NCI-H2107 treated with DMSO at 0.1 percent for 48 hours (cell line): ENCODE measurements at regions not wholly inside any gene's neighbourhood (a gene's known extent, or its start where the extent isn't known, plus 50 kb on each side); places are given as distances from the start of the nearest gene placed in this dataset.
"Not testable (repeated sequence)": the region's sequence is repeated elsewhere in the genome, so short reads cannot be mapped to it uniquely, and the experiment has no call there.

Experiments used
- DNase-seq: peaks from one replicate; lab custom pipeline; 2025; ENCODE audit not compliant: unreplicated experiment; lab: John Stamatoyannopoulos, UW

DNA sequence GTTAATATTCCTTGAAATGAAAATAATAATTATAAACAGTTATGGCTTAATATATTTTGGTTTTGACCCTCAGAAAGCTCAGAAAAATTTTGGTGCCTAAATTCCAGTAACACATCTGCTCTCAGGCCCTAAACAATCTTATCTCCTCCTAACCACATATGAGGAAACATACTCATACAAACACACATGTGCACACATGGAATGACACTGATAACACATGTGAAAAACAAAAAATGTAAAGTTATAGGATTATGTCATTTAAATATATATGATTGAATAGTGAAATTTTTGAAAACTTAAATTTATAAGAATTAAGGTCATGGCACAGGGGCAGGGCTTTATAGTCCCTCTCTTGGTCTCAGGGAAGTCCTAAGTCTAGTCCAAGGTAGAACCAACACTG, 127.2 kb upstream of the TRPC7 start:
- no peak for DNase-seq

DNA sequence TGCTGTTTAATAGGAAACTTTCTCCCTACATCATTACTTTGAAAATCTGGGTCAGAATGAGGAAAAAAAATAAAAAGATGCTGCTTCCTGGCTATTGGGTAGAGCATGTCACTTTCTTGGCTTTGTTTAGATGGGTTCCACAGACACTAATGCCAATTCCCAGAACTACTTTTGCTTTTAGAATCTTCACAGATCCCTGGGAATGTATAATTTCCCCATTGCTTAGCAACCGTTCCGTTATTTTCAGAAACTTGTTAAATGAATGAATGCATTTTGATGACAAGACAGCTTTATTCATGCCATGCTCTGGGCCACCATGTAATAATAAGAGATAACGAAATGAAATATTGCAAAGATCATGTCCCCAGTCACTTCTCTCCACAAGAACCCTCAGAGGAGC, 126.5 kb upstream of the TRPC7 start:
- DNase-seq: no peak

DNA sequence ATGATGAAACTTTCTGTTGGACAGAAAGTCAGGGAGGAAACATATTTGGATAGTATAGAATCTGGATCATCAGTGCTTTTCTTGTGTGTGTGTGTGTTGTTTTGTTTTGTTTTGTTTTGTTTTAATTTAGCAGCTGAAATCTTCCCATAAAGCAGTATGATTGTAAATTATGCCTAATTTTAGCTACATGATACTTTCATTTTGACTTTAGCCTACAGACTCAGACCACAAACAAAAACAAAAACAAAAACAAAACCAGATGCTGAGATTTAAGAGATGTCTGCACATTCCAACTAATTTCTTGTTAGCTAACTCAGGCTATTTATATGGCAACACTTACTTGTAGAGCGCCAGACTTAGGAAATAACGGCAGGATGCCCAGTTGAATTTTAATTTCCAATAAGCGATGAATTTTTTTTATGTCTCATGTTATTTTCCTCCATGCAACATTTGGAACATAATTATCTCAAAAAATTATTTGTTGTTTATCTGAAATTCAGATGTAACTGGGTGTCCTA, 119.5 kb upstream of the TRPC7 start:
- DNase-seq: no peak

DNA sequence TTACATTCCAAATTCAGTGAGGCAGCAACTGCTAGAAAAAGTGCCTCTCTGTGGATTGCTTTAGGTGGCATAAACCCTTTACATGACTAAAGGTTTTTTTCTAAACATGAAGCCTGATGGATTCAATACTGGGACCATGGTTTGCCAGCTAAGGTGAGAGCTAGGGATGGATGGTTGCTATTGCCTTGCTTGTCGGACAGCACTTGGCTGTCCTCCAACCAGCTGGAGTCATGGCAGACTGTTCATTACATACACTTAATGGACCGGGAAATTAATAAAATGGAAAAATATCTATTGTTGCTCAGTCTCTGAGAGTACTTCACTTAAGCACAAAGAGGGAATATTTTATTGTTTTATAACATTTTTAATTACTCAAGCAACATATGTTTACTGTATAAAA, 116.9 kb upstream of the TRPC7 start:
- DNase-seq: no peak

DNA sequence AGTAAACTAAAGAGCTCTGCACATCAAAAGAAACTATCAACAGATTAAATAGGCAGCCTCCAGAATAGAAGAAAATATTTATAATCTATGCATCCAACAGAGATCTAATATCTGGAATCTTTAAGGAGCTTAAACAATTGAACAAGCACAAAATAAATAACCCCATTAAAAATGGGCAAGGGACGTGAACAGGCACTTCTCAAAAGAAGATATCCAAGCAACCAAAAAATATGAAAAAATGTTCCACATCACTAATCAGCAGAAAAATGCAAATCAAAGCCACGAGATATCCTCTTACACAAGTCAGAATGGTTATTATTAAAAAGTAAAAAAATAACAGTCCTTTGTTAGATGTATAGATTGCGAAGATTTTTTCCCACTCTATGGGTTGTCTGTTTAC, 109.1 kb upstream of the TRPC7 start:
- no peak for DNase-seq

DNA sequence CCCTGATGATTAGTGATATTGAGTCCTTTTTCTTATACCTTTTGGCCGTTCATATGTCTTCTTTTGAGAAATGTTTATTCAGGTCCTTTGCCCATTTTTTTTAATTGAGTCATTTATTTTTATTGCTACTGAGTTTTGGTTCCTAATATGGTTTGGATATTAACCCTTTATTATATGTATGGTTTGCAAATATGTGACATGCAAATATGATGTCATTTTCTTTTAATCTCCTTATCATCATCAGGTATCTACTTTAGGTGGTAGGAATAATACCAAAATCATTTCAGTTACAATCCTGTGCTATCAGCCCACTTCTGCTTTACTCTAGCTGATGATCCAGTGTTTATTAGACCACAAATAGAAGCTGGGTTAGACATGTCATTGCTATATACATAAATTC, 102.3 kb upstream of the TRPC7 start:
- no peak for DNase-seq

DNA sequence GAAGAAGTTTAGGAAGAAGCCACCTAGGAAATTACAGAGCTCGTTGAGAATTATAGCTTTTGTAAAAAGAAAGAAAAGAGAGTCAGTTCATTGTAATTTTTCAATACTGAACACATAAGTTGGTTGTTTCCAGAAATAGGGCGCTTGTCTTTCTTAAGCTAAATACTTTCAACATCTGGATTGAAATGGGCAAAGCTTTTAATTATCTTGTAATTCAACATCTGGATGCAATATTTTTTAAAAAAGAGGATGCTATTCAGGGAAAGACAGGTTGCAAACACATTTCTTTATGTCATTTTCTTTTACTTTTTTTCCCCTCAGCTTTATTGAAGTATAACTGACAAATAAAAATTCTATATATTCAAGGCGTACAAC, 100.7 kb upstream of the TRPC7 start:
- no peak for DNase-seq

DNA sequence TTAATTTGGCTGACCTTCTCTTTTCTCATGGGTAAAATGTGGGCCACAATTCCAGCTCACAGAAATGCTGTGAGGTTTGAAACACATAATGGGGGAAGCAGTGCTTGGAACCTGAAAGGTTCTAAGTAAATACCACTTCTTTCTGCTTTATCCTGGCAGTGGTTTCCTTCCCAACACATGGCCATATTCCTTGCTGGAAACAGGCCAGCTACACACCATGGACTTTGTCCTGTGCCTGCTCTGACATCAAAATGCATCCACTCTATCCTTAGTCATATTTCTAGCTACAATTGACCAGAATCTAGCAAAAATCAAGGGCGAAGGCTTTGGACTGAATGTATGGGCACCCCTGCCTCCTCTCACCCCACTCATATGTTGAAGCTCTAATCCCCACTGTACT, 93.1 kb upstream of the TRPC7 start:
- DNase-seq: no peak

DNA sequence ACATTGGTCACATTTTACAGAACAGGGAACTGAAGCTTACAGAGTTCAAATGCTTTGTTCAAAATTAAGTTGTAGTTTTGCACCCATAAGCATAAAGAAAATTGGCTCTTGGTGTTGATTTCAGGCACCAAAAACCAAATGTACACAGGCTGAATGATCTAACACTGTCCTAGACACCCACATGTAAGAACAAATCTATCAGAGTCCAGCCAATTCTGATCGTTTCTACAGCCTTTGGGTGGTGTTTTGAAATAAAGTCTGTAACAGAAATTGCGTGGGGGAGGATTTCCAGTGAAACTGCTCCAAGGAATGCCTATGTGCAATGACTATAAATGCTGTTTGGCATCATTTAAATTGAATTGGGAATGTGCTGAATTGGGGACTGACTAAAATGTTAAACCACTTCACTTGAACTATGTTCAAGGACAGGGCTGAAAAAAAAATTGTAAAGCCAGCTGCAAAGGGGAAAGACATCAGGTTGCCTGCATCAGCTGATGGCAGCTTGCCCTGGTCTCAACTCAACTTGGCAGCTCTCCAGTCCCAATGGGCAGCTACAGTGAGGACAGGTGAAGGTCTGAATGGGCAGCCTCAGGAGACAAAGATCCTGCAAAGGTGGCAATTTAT, 92.2 kb upstream of the TRPC7 start:
- peak; percentile 3 for DNase-seq

DNA sequence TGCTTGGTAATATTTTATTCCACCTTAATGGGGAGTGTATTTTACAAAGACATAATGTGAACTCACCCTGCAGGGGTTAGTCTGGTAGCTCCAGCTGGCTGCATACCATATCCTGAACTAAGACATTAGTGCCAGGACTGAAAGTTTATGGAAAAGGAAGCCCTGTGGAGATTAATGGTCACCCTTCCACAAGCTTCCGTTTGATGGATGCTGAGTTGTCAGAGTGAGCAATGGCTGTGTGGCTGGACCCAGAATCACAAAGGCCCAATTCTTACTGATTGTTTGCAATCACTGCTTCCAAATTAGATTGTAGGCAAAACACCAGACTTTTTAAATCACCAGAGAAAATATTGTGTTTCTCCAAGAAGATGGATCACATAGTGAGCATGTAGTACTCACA, 90.1 kb upstream of the TRPC7 start:
- DNase-seq: no peak

DNA sequence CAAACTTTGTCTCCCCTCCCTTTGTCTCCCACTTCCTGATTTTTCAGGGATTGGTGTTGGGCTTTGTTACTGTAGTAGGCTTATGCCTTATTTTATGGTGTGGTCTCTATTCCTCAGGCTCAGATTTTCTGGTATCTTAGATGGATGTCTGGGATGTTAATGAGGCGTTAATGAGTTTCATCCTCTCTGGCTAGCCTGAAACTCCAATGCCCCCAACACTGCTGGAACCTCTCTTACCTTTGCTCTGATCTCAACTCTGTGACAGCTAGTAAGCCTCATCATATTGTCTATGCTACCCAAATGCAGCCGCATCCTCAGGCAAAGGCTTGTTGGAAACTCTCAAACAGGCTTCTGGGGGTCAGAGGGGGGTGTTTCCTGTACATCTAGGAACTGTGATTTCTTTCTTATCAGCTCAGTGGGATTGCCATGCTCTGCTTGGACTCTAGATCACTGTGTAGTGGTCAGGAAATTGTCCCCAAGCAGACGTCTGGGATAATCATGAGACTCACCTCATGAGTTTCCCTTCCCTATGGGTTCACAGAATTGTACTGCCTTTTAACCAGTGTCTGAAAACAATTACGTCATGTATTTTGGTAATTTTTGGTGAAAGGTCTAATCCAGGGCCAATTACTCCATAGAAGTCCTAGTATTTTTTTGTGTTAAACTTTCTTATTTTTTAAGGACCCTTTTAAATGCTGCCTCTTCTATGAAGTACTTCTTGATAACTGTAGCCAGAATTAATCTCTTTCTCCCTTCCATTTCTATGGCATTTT, 88.8 kb upstream of the TRPC7 start:
- DNase-seq: no peak

DNA sequence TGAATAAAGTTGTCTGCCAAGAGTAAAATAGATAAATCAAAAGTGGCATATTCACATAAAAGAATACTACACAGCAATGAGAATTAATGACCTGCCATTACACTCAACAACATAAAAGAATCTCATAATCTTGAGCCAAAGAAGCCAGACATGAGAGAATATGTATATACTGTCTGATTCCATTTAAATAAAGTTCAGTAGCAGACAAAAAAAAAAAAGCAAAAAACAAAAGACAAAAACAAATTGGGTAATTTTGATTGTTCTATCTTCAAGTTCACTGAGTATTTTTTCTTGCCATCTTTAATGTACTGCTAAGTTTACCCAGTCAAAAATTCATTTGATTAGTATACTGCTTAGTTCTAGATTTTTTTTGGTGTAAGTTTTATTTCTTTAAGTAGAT, 87.9 kb upstream of the TRPC7 start:
- no peak for DNase-seq

DNA sequence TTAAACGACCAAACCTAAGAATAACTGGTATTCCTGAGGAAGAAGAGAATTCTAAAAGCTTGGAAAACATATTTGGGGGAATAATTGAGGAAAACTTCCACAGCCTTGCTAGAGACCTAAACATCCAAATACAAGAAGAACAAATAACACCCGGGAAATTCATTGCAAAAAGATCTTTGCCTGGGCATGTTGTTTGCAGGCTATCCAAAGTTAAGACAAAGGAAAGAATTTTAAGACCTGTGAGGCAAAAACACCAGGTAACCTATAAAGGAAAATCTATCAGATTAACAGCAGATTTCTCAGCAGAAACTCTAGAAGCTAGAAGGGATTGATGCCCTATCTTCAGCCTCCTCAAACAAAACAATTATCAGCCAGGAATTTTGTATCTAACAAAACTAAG, 82.2 kb upstream of the TRPC7 start:
- DNase-seq: not testable (repeated sequence)

DNA sequence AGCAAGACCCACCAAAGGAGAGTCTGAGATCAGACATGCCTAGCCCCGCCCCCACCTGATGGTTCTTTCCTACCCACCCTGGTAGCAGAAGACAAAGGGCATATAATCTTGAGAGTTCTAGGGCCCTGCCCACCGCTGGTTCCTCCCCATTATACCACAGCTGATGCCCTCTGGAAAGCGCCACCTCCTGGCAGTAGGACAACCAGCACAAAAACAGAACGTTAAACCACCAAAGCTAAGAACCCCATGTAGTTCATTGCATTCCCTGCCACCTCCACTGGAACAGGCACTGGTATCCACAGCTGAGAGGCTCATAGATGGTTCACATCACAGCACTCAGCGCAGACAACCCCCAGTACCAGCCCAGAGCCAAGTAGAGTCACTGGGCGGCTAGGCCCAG, 81.2 kb upstream of the TRPC7 start:
- DNase-seq: no peak

DNA sequence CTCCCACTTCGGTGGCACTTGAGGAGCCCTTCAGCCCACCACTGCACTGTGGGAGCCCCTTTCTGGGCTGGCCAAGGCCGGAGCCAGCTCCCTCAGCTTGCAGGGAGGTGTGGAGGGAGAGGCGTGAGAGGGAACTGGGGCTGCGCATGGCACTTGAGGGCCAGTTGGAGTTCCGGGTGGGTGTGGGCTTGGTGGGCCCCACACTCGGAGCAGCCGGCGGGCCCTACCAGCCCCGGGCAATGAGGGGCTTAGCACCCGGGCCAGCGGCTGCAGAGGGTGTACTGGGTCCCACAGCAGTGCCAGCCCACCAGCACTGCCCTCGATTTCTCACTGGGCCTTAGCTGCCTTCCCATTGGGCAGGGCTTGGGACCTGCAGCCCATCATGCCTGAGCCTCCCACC, 78.8 kb upstream of the TRPC7 start:
- DNase-seq: not testable (repeated sequence)

DNA sequence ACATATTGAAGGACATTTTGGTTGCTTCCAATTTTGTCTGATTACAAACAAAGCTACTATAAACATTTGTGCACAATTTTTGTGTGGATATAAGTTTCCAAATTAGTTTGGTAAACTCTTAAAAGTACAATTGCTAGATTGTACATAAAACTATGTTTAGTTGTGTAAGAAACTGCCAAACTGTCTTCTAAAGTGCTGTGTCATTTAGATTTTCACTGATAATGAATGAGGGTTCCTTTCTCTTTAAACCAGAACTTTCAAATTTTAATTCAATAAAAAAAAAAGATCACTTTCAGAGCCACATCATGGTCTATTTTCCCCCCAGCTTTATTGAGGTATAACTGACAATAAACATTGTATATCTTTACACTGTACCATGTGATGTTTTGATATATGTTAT, 74.0 kb upstream of the TRPC7 start:
- DNase-seq: no peak

DNA sequence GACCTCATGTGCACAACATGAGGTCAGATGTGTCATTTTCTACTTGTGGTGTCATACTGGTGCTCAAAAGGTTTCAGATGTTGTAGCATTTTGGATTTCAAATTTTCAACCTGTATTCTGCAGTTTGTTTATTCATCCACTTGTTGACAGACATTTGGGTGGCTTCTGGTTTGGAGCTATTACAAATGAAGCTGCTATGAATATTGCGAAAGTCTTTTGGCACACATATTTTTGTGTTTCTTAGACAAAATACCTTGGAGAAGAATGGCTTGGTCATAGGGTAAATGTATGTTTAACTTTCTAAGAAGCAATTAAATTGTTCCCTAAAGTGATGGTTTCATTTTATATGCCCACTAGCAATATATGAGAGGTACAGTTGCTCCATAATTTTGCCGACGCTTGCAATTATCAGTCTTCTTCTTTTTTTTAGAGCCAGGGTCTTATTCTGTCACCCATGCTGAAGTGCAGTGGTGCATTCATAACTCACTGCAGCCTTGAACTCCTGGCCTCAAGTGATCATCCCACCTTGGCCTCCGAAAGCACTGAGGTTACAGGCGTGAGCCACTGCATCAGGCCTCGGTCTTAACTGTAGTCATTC, 70.7 kb upstream of the TRPC7 start:
- no peak for DNase-seq

DNA sequence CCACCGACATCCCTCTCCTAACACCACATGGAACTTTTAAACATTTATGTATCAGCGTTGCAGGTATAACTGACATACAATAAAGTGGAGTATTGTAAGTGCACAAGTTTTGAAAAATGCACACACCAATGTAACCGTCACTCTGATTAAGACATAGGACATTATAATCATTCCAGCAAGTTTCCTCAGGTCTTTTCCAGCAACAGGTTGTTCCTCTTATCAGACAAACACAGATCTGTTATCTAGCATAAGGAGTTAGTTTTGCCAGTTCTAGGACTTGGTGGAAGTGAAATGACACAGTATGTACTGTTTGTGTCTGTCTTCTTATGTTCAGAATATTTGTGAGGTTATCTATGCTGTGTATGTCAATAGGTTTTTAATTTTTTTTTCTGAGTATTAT, 69.5 kb upstream of the TRPC7 start:
- no peak for DNase-seq

DNA sequence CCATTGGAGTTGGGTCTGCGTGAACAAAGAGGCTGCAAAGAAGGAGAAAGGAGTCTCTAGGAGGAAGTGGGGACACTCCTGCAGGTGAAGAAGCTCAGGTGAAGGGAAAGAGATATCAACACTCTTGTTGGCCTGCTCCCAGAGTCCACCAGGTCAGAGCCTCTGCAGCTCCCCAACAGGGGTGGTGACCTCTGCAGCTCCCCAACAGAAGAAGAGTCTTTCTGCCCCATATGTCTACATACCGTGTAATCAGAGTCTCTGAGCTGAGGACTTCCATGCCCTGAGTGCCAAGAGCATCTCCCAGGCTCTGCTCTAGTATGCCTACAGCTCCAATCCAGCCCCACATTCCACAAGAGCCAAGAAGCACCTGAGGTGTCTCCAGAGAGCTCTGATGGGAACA, 67.4 kb upstream of the TRPC7 start:
- no peak for DNase-seq

DNA sequence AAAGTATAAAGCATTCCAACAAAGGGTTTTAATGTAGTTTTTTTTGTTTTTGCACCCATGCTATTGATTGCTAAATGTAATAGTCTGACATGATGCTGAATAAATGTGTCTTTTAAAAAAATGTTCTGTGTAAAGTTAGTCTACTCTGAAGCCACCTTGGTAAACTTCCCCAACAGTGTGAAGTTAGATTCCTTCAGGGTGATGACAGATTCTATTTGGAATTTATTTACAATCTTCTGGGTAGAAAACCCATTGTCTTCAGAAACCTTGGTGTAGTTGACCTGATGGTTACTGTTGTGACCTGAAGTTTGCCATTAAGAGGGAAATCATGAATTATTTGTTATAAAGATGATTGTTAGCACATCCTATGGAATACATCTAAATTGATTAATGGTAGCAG, 64.7 kb upstream of the TRPC7 start:
- DNase-seq: no peak

DNA sequence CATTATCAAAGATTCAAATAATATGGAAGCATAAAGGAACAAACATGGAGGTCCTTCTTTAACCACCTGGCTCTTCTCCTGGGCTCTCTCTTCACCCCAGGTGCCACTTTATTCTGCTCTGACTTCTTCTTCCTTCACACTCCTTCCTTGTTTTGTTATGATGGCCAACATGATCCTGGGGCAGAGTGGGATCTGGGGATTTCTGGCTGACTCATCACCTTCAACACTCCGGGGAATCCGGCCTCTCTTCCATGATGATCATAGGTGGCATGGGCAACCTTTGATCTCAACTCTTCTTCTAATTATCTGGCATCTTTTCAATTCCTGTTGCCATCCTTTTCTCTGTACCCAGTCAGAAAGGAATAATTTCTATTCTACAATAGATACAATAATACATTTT, 62.1 kb upstream of the TRPC7 start:
- no peak for DNase-seq

DNA sequence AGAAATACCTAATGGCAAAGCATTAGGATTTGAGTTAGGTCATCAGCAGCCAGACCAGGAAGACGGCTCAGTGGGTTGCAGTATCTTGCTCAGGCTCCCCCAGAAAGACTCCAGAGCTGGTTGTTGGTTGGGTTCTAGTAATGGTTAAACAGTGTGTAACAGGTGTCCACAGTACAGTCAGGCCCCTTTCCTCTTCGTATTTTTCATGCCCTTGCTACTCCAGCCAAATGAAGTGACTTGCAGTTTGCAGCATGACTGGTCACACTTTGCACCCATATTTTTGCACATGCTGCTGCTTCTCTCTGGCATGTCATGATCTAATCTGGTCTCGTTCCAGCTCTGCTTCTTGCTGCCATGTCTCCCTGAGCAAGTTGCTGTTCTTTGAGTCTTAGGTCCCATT, 60.6 kb upstream of the TRPC7 start:
- no peak for DNase-seq
